A549 (cell line): ENCODE measurements at regions not wholly inside any gene's neighbourhood (a gene's known extent, or its start where the extent isn't known, plus 50 kb on each side); places are given as distances from the start of the nearest gene placed in this dataset.
"Not testable (repeated sequence)": the region's sequence is repeated elsewhere in the genome, so short reads cannot be mapped to it uniquely, and the experiment has no call there.

Experiments used
- POLR2A ChIP-seq: IDR thresholded peaks from 2 replicates; pipeline ENCODE4 v1.6.1; 2012; ENCODE audit warnings: mild to moderate bottlenecking, low read length
- SREBF2 ChIP-seq: fragments of 450-650 bp; IDR thresholded peaks from 2 replicates; pipeline ENCODE4 v1.6.1; 2014; ENCODE audit warnings: mild to moderate bottlenecking, moderate library complexity
- TP53 ChIP-seq: fragments of 250-450 bp; sonication (Bioruptor Pico); IDR thresholded peaks from 2 replicates; pipeline ENCODE4 v1.5.0; 2021; ENCODE audit warnings: mild to moderate bottlenecking, moderate library complexity
- TF ChIP-seq, protein P1 (sequence below): fragments of >200 bp; sonication (Bioruptor Twin); formaldehyde crosslinking; IDR thresholded peaks from 3 replicates; pipeline ENCODE4 v1.5.1; 2016

DNA sequence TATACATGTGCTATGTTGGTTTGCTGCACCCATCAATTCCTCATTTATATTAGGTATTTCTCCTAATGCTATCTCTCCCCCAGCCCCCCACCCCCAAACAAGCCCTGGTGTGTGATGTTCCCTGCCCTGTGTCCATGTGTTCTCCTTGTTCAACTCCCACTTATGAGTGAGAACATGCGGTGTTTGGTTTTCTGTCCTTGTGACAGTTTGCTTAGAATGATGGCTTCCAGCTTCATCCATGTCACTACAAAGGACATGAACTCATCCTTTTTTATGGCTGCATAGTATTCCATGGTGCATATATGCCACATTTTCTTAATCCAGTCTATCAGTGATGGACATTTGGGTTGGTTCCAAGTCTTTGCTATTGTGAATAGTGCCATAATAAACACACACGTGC lies 68.4 kb upstream of the TOP3B start:
- not testable (repeated sequence) for TF ChIP-seq POLR2A, SREBF2, TP53
- TF ChIP-seq, protein P1, sequence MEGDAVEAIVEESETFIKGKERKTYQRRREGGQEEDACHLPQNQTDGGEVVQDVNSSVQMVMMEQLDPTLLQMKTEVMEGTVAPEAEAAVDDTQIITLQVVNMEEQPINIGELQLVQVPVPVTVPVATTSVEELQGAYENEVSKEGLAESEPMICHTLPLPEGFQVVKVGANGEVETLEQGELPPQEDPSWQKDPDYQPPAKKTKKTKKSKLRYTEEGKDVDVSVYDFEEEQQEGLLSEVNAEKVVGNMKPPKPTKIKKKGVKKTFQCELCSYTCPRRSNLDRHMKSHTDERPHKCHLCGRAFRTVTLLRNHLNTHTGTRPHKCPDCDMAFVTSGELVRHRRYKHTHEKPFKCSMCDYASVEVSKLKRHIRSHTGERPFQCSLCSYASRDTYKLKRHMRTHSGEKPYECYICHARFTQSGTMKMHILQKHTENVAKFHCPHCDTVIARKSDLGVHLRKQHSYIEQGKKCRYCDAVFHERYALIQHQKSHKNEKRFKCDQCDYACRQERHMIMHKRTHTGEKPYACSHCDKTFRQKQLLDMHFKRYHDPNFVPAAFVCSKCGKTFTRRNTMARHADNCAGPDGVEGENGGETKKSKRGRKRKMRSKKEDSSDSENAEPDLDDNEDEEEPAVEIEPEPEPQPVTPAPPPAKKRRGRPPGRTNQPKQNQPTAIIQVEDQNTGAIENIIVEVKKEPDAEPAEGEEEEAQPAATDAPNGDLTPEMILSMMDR, result not testable (repeated sequence)
